ENCODE measurements at regions not wholly inside any gene's neighbourhood (a gene's known extent, or its start where the extent isn't known, plus 50 kb on each side); places are given as distances from the start of the nearest gene placed in this dataset.

DNA sequence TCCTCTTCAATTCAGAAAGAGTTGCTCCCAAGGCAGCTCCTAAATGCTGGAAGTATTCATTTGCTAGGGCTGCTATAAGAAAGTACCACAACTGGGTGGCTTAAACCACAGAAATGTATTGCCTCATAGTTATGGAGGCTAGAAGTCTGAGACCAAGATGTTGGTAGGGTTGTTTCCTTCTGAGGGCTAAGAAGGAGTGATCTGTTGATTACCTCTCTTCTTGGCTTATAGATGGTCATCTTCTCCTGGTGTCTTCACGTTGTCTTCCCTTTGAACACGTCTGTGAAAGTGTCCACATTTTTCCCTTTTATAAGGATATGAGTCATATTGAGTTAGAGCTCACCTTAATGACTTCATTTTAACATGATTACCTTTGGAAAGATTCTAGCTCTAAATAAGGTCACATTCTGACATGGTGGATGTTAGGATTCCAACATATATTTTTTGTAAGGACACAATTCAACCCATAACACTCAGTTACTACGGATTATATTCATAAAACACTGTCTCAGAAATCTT, 266.3 kb downstream of the SPATA18 start:
- TF ChIP-seq PKNOX1 (IDR thresholded peaks at IDR 0.05) (no peak), TARDBP (IDR thresholded peaks at IDR 0.05) (no peak), L3MBTL2 (conservative IDR thresholded peaks at IDR 0.05) (no peak), BHLHE40 (IDR thresholded peaks at IDR 0.05; ENCODE audit: borderline replicate concordance) (no peak), SP1 (IDR thresholded peaks at IDR 0.05) (no peak)
